Astrocyte (in vitro differentiated cells and primary cell): ENCODE measurements at regions not wholly inside any gene's neighbourhood (a gene's known extent, or its start where the extent isn't known, plus 50 kb on each side); places are given as distances from the start of the nearest gene placed in this dataset.

Source experiments
- DNase-seq: peaks from one replicate; pipeline ENCODE4 v3.0.0-alpha.2; 2010; ENCODE audit warnings: low read depth
- FAIRE-seq: peaks from 2 replicates; lab custom pipeline; 2011; peaks lifted over from hg19 to GRCh38; lab: Jason Lieb, UNC
- H2AFZ ChIP-seq: 2 replicates; pipeline ENCODE4 v1.6.0; 2012; ENCODE audit warnings: low read depth, low read length, inconsistent platforms
- H3K27ac ChIP-seq: 2 replicates; pipeline ENCODE4 v1.5.1; 2011; ENCODE audit warnings: low read depth, low read length, inconsistent platforms
- H3K27me3 ChIP-seq: 2 replicates; pipeline ENCODE4 v1.6.0; 2011; ENCODE audit warnings: low read length, inconsistent platforms; ENCODE audit not compliant: insufficient read depth
- H3K36me3 ChIP-seq: 2 replicates; pipeline ENCODE4 v1.5.1; 2011; ENCODE audit warnings: low read length, inconsistent platforms; ENCODE audit not compliant: insufficient read depth
- H3K4me1 ChIP-seq: 2 replicates; pipeline ENCODE4 v1.5.1; 2011; ENCODE audit warnings: low read length, inconsistent platforms; ENCODE audit not compliant: insufficient read depth
- H3K4me2 ChIP-seq: 2 replicates; pipeline ENCODE4 v1.6.0; 2012; ENCODE audit warnings: low read length, inconsistent platforms
- H3K4me3 ChIP-seq: 2 replicates; pipeline ENCODE4 v1.5.1; 2011; ENCODE audit warnings: low read depth, mild to moderate bottlenecking, low read length, inconsistent platforms; ENCODE audit not compliant: insufficient read depth
- H3K79me2 ChIP-seq: 2 replicates; pipeline ENCODE4 v1.6.0; 2012; ENCODE audit warnings: mild to moderate bottlenecking, low read length, inconsistent platforms; ENCODE audit not compliant: insufficient read depth
- H3K9ac ChIP-seq: 2 replicates; pipeline ENCODE4 v1.6.0; 2012; ENCODE audit warnings: mild to moderate bottlenecking, low read length, inconsistent platforms
- H3K9me3 ChIP-seq: 2 replicates; pipeline ENCODE4 v1.5.1; 2012; ENCODE audit warnings: low read depth, mild to moderate bottlenecking, low read length, inconsistent platforms; ENCODE audit not compliant: insufficient read depth
- H4K20me1 ChIP-seq: 2 replicates; pipeline ENCODE4 v1.6.0; 2012; ENCODE audit warnings: low read length, inconsistent platforms; ENCODE audit not compliant: insufficient read depth
- H3K27ac Mint-ChIP-seq: one replicate; pipeline ENCODE4 v1.8.0; 2021; ENCODE audit warnings: mild to moderate bottlenecking, mixed read lengths; ENCODE audit not compliant: unreplicated experiment
- H3K27me3 Mint-ChIP-seq: one replicate; pipeline ENCODE4 v1.8.0; 2021; ENCODE audit warnings: low read depth, mixed read lengths; ENCODE audit not compliant: unreplicated experiment
- H3K36me3 Mint-ChIP-seq: one replicate; pipeline ENCODE4 v1.8.0; 2021; ENCODE audit warnings: low read depth, mixed read lengths; ENCODE audit not compliant: unreplicated experiment
- H3K4me1 Mint-ChIP-seq: one replicate; pipeline ENCODE4 v1.8.0; 2021; ENCODE audit warnings: low read depth, mixed read lengths; ENCODE audit not compliant: unreplicated experiment
- H3K4me3 Mint-ChIP-seq: one replicate; pipeline ENCODE4 v1.8.0; 2021; ENCODE audit warnings: mild to moderate bottlenecking, moderate library complexity, mixed read lengths; ENCODE audit not compliant: unreplicated experiment
- H3K9me3 Mint-ChIP-seq: one replicate; pipeline ENCODE4 v1.8.0; 2021; ENCODE audit warnings: mild to moderate bottlenecking, mixed read lengths; ENCODE audit not compliant: unreplicated experiment
- CTCF ChIP-seq: IDR thresholded peaks from 2 replicates; pipeline ENCODE4 v1.5.1; 2011; ENCODE audit warnings: low read depth, mild to moderate bottlenecking, inconsistent platforms, low read length, moderate library complexity; ENCODE audit not compliant: insufficient read depth
- EZH2 ChIP-seq: IDR thresholded peaks from 2 replicates; pipeline ENCODE4 v1.6.1; 2012; ENCODE audit warnings: mild to moderate bottlenecking, low read length, inconsistent platforms; ENCODE audit not compliant: insufficient read depth

- no peaks in the 10 kb centered on the region for H3K36me3 ChIP-seq
- no peak overlapping the region for H3K9ac ChIP-seq
- H3K4me1 ChIP-seq, result no peaks in the 10 kb centered on the region
- H3K27me3 ChIP-seq, result peaks cover 4% of the 10 kb centered on the region
- H3K4me2 ChIP-seq, result no peak overlapping the region
- H3K9me3 ChIP-seq, result no peaks in the 10 kb centered on the region
- Mint-ChIP-seq H3K27ac (no peak overlapping the region), H3K36me3 (no peaks in the 10 kb centered on the region), H3K4me1 (no peaks in the 10 kb centered on the region), H3K4me3 (no peak overlapping the region), H3K9me3 (peaks cover 9% of the 10 kb centered on the region), H3K27me3 (peaks cover 47% of the 10 kb centered on the region)
- no peak overlapping the region for H2AFZ ChIP-seq
- no peak for TF ChIP-seq CTCF
- no peak for TF ChIP-seq EZH2
- H3K79me2 ChIP-seq, result no peaks in the 10 kb centered on the region
- H3K27ac ChIP-seq, result no peak overlapping the region
- no peak for FAIRE-seq
- no peaks in the 10 kb centered on the region for H4K20me1 ChIP-seq
- DNase-seq, result no peak
- H3K4me3 ChIP-seq, result no peak overlapping the region
Measured at GRCh38 chr2:239894276-239894675, 130.9 kb downstream of the NDUFA10 start.

GRCh38 chr2:239893236-239893515 is 132.0 kb downstream of the NDUFA10 start:
- peaks cover 4% of the 10 kb centered on the region for H3K27me3 ChIP-seq
- H2AFZ ChIP-seq, result no peak overlapping the region
- no peak overlapping the region for H3K27ac ChIP-seq
- no peaks in the 10 kb centered on the region for H4K20me1 ChIP-seq
- Mint-ChIP-seq H3K4me1 (no peaks in the 10 kb centered on the region), H3K36me3 (no peaks in the 10 kb centered on the region), H3K27me3 (peaks cover 48% of the 10 kb centered on the region), H3K4me3 (no peak overlapping the region), H3K9me3 (peaks cover 9% of the 10 kb centered on the region), H3K27ac (no peak overlapping the region)
- H3K4me3 ChIP-seq, result no peak overlapping the region
- no peak for FAIRE-seq
- no peak for TF ChIP-seq CTCF
- TF ChIP-seq EZH2, result no peak
- DNase-seq, result no peak
- no peak overlapping the region for H3K4me2 ChIP-seq
- H3K36me3 ChIP-seq, result no peaks in the 10 kb centered on the region
- H3K9me3 ChIP-seq, result no peaks in the 10 kb centered on the region
- H3K9ac ChIP-seq, result no peak overlapping the region
- no peaks in the 10 kb centered on the region for H3K79me2 ChIP-seq
- H3K4me1 ChIP-seq, result no peaks in the 10 kb centered on the region

- no peak overlapping the region for H3K27ac Mint-ChIP-seq
- no peak for TF ChIP-seq CTCF
- no peak for TF ChIP-seq EZH2
- Histone ChIP-seq H3K9me3 (no peaks in the 10 kb centered on the region), H3K27me3 (peaks cover 4% of the 10 kb centered on the region), H3K36me3 (no peaks in the 10 kb centered on the region), H3K9ac (no peak overlapping the region), H3K4me2 (no peak overlapping the region), H3K4me3 (no peak overlapping the region), H4K20me1 (no peaks in the 10 kb centered on the region), H3K27ac (no peak overlapping the region), H3K79me2 (no peaks in the 10 kb centered on the region), H3K4me1 (no peaks in the 10 kb centered on the region), H2AFZ (no peak overlapping the region)
- DNase-seq, result no peak
- H3K9me3 Mint-ChIP-seq, result peaks cover 12% of the 10 kb centered on the region
- H3K4me3 Mint-ChIP-seq, result no peak overlapping the region
- FAIRE-seq, result no peak
- peaks cover 46% of the 10 kb centered on the region for H3K27me3 Mint-ChIP-seq
- H3K36me3 Mint-ChIP-seq, result no peaks in the 10 kb centered on the region
- no peaks in the 10 kb centered on the region for H3K4me1 Mint-ChIP-seq
Measured at GRCh38 chr2:239892441-239893235, 132.5 kb downstream of the NDUFA10 start.
